ENCODE measurements at regions not wholly inside any gene's neighbourhood (a gene's known extent, or its start where the extent isn't known, plus 50 kb on each side); places are given as distances from the start of the nearest gene placed in this dataset.

GRCh38 chr5:166904571-166904970, 1386.9 kb upstream of the WWC1 start:
- no peaks in the 10 kb centered on the region for H3K36me3 ChIP-seq (replicated peaks in 1 of 2; ENCODE audit: control extremely low read depth in 1 of 2, control insufficient read depth in 1 of 2, extremely low read depth in 1 of 2, insufficient read depth in 2 of 2, low read length in 1 of 2)
- POLR2A ChIA-PET, result no interaction called here
- peaks cover 0 to 10% (median 0%) of the 10 kb centered on the region in 3 donors for H3K9me3 ChIP-seq (ENCODE audit: control extremely low read depth in 1 of 3, control insufficient read depth in 2 of 3, insufficient read depth in 1 of 3, low read length in 2 of 3)
- Mint-ChIP-seq H3K27me3 (no peaks in the 10 kb centered on the region), H3K4me3 (no peak overlapping the region), H3K9me3 (ENCODE audit: insufficient read depth) (no peaks in the 10 kb centered on the region), H3K27ac (no peak overlapping the region), H3K4me1 (no peaks in the 10 kb centered on the region)
- WGBS (ENCODE audit: insufficient coverage), result 85% methylated on average over 3 of the region's 7 CpGs
- ATAC-seq (ENCODE audit: low read depth) (no peak), DNase-seq (no peak)
- H3K27me3 ChIP-seq (replicated peaks in 1 of 4; ENCODE audit: control extremely low read depth in 1 of 4, control insufficient read depth in 3 of 4, insufficient read depth in 4 of 4, low read length in 3 of 4), result no peaks in the 10 kb centered on the region
- H4K20me1 ChIP-seq (ENCODE audit: control insufficient read depth, insufficient read depth, low read length, poor library complexity, severe bottlenecking), result no peaks in the 10 kb centered on the region
- no peaks in the 10 kb centered on the region for H3K4me1 ChIP-seq (ENCODE audit: control insufficient read depth in 2 of 2, insufficient read depth in 2 of 2, low read length in 2 of 2)
- no peaks in the 10 kb centered on the region for H3K79me2 ChIP-seq (ENCODE audit: control insufficient read depth, insufficient read depth, low read length)
- no peak overlapping the region for H3K27ac ChIP-seq (ENCODE audit: low read length in 2 of 2)
- intact Hi-C loops (cut with micrococcal nuclease), result no loop called here
- no peak overlapping the region for H3K9ac ChIP-seq (ENCODE audit: low read length)
- H2AFZ ChIP-seq (ENCODE audit: insufficient read depth, low read depth, low read length, poor library complexity, severe bottlenecking), result no peak overlapping the region
- CTCF ChIA-PET, result no interaction called here
- no peak overlapping the region for H3K4me3 ChIP-seq (ENCODE audit: control extremely low read depth in 1 of 5, extremely low read depth in 1 of 5, insufficient read depth in 1 of 5, low read depth in 2 of 5, low read length in 4 of 5)
- no peak overlapping the region for H3K4me2 ChIP-seq (replicated peaks; ENCODE audit: low read depth, low read length, poor library complexity, severe bottlenecking)
- no peak for TF ChIP-seq EZH2 (IDR thresholded peaks at IDR 0.05; ENCODE audit: borderline replicate concordance, insufficient read depth, low read depth, low read length, poor library complexity, severe bottlenecking)

GRCh38 chr5:166906991-166907713, 1384.3 kb upstream of the WWC1 start:
- Mint-ChIP-seq H3K4me1 (no peaks in the 10 kb centered on the region), H3K27me3 (no peaks in the 10 kb centered on the region), H3K9me3 (ENCODE audit: insufficient read depth) (no peaks in the 10 kb centered on the region), H3K4me3 (no peak overlapping the region), H3K27ac (no peak overlapping the region)
- Histone ChIP-seq H2AFZ (ENCODE audit: insufficient read depth, low read depth, low read length, poor library complexity, severe bottlenecking) (no peak overlapping the region), H3K27me3 (replicated peaks in 1 of 4; ENCODE audit: control extremely low read depth in 1 of 4, control insufficient read depth in 3 of 4, insufficient read depth in 4 of 4, low read length in 3 of 4) (no peaks in the 10 kb centered on the region), H3K36me3 (replicated peaks in 1 of 2; ENCODE audit: control extremely low read depth in 1 of 2, control insufficient read depth in 1 of 2, extremely low read depth in 1 of 2, insufficient read depth in 2 of 2, low read length in 1 of 2) (no peaks in the 10 kb centered on the region), H3K9me3 (ENCODE audit: control extremely low read depth in 1 of 3, control insufficient read depth in 2 of 3, insufficient read depth in 1 of 3, low read length in 2 of 3) (peaks cover 0 to 10% (median 0%) of the 10 kb centered on the region in 3 donors), H3K9ac (ENCODE audit: low read length) (no peak overlapping the region), H3K4me2 (replicated peaks; ENCODE audit: low read depth, low read length, poor library complexity, severe bottlenecking) (no peak overlapping the region), H3K4me3 (ENCODE audit: control extremely low read depth in 1 of 5, extremely low read depth in 1 of 5, insufficient read depth in 1 of 5, low read depth in 2 of 5, low read length in 4 of 5) (no peak overlapping the region), H3K4me1 (ENCODE audit: control insufficient read depth in 2 of 2, insufficient read depth in 2 of 2, low read length in 2 of 2) (no peaks in the 10 kb centered on the region), H3K27ac (ENCODE audit: low read length in 2 of 2) (no peak overlapping the region), H4K20me1 (ENCODE audit: control insufficient read depth, insufficient read depth, low read length, poor library complexity, severe bottlenecking) (no peaks in the 10 kb centered on the region), H3K79me2 (ENCODE audit: control insufficient read depth, insufficient read depth, low read length) (no peaks in the 10 kb centered on the region)
- intact Hi-C loops (cut with micrococcal nuclease), result no loop called here
- TF ChIP-seq CTCF (IDR thresholded peaks at IDR 0.05) (no peak), EZH2 (IDR thresholded peaks at IDR 0.05; ENCODE audit: borderline replicate concordance, insufficient read depth, low read depth, low read length, poor library complexity, severe bottlenecking) (no peak)
- DNase-seq, result no peak
- no peak for ATAC-seq (ENCODE audit: low read depth)
- ChIA-PET POLR2A (no interaction called here), CTCF (no interaction called here)
- no CpG with 5 or more reads among the region's 6 CpGs for WGBS (ENCODE audit: insufficient coverage)
